Gastrocnemius medialis (tissue), 4 donors: ENCODE measurements at regions not wholly inside any gene's neighbourhood (a gene's known extent, or its start where the extent isn't known, plus 50 kb on each side); places are given as distances from the start of the nearest gene placed in this dataset.

Source experiments
- ATAC-seq, 2 donors: fragments of 150-250 bp; one replicate each; pipeline ENCODE4 v1.9.1; 2016
- DNase-seq, 2 donors: peaks; one replicate each; pipeline ENCODE4 v3.0.0-alpha.2; 2019
- H3K27ac ChIP-seq, 4 donors: fragments of 200-600 bp; sonication (generic); 1 replicate in 1 of 4; 2 replicates in 3 of 4; pipeline ENCODE4 v1.5.1; 2016 to 2018; ENCODE audit warnings: mild to moderate bottlenecking in 2 of 4, moderate library complexity in 1 of 4
- H3K27me3 ChIP-seq, 3 donors: fragments of 200-600 bp; sonication (generic) in 2 of 3; 1 replicate in 1 of 3; 2 replicates in 2 of 3; pipeline versions ENCODE4 v1.5.1 to v1.6.0; 2016 to 2019; ENCODE audit warnings: mild to moderate bottlenecking in 1 of 3, moderate library complexity in 1 of 3
- H3K36me3 ChIP-seq, 2 donors: fragments of 200-600 bp; sonication (generic) in 1 of 2; one replicate each; pipeline ENCODE4 v1.5.1; 2017 to 2018
- H3K4me1 ChIP-seq, 2 donors: fragments of 200-600 bp; sonication (generic) in 1 of 2; one replicate each; pipeline ENCODE4 v1.5.1; 2016 to 2017; ENCODE audit warnings: mild to moderate bottlenecking in 2 of 2
- H3K4me3 ChIP-seq, 4 donors: fragments of 200-600 bp; sonication (generic) in 3 of 4; 1 replicate in 1 of 4; 2 replicates in 3 of 4; pipeline ENCODE4 v1.5.1; 2016 to 2019; ENCODE audit warnings: mild to moderate bottlenecking in 2 of 4
- H3K9me3 ChIP-seq, 3 donors: fragments of 200-600 bp; sonication (generic) in 2 of 3; 1 replicate in 1 of 3; 2 replicates in 2 of 3; pipeline ENCODE4 v1.5.1; 2016 to 2019
- POLR2A ChIP-seq, 2 donors: fragments of 450-650 bp; IDR thresholded peaks; one replicate each; pipeline ENCODE4 v1.6.1; 2017; ENCODE audit warnings: antibody characterized with exemption in 2 of 2, mild to moderate bottlenecking in 2 of 2, moderate library complexity in 2 of 2
- in situ Hi-C, 4 donors: fragments of 200-750 bp; cut with MboI; loops; one replicate each; pipeline versions ENCODE4 v1.15.0 to v1.8.0; 2017; ENCODE audit warnings: low sequenced_read_pairs in 4 of 4
- intact Hi-C: fragments of 100-400 bp; cut with DNase I; formaldehyde crosslinking; loops from one replicate; pipeline ENCODE4 v1.15.1; 2023; ENCODE audit warnings: low total_unique reads
- TF ChIP-seq, protein P1 (sequence below), 5 experiments: fragments of 450-650 bp in 3 of 5; fragments of 200-600 bp in 2 of 5; sonication (generic) in 2 of 5; IDR thresholded peaks in 4 of 5; conservative IDR thresholded peaks in 1 of 5; 1 replicate in 4 of 5; 2 replicates in 1 of 5; pipeline ENCODE4 v1.5.1; 2016 to 2019; ENCODE audit warnings: antibody characterized with exemption in 5 of 5, mild to moderate bottlenecking in 3 of 5, moderate library complexity in 3 of 5

DNA sequence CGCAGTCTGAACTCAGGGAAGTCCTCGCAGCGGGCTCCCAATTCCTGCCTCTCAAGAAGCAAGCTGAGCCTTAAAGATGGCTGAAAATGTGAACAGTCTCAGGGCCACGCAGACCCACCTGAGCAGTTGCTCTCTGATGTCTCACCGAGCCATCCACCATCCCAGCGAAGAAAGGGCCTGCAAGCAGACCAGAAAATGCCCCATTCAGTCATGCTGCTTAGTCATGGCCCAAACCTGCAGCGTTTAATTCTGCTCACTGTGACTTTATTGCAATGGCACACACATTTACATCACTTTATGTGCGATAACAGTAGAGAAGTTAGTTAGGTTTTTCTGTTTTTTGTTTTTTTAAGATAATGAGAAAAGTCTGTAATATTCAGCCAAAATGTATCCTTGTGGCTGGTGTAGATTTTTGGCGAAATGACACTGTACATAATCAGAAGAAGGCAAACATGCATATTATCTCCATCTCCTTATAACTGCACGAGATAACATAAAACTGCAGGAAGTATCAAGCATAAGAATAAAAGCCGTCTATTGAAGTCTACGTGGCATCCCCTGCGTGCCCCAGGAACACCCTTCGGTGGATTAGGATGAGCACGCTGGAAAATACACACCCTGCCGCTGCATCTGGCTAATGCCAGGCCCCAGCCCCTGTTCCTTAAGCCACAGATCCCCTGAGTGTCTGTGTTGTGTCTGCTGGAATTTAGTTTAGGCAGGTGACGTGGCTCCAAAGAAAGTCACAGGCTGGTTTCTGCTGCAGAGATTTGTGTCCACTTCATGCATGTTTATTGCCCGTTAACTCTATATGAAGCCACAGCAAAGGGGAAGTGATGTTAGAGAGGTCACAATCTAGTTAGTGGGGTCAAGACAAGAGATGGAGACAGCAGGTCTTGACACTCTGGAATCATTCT lies 119.8 kb upstream of the IRF2BP2 start:
- Histone ChIP-seq H3K27me3 (no peaks in the 10 kb centered on the region), H3K4me3 (no peak overlapping the region), H3K9me3 (no peaks in the 10 kb centered on the region), H3K36me3 (no peaks in the 10 kb centered on the region), H3K27ac (no peak overlapping the region), H3K4me1 (peaks cover 38 to 47% of the 10 kb centered on the region in 2 donors)
- in situ Hi-C loops (loop anchor here (5.0 to 25.0 kb wide), 10 partner anchors 107 to 357 kb away; partner anchors contain the start of gene TARBP1 (in 1 of the 4)), intact Hi-C loops (no loop called here)
- TF ChIP-seq POLR2A (IDR thresholded peaks at IDR 0.05): no peak
- TF ChIP-seq, protein P1, sequence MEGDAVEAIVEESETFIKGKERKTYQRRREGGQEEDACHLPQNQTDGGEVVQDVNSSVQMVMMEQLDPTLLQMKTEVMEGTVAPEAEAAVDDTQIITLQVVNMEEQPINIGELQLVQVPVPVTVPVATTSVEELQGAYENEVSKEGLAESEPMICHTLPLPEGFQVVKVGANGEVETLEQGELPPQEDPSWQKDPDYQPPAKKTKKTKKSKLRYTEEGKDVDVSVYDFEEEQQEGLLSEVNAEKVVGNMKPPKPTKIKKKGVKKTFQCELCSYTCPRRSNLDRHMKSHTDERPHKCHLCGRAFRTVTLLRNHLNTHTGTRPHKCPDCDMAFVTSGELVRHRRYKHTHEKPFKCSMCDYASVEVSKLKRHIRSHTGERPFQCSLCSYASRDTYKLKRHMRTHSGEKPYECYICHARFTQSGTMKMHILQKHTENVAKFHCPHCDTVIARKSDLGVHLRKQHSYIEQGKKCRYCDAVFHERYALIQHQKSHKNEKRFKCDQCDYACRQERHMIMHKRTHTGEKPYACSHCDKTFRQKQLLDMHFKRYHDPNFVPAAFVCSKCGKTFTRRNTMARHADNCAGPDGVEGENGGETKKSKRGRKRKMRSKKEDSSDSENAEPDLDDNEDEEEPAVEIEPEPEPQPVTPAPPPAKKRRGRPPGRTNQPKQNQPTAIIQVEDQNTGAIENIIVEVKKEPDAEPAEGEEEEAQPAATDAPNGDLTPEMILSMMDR (IDR thresholded peaks at IDR 0.05 in 4 of 5, conservative IDR thresholded peaks at IDR 0.05 in 1 of 5): no peak
- no peak for DNase-seq
- ATAC-seq: no peak

DNA sequence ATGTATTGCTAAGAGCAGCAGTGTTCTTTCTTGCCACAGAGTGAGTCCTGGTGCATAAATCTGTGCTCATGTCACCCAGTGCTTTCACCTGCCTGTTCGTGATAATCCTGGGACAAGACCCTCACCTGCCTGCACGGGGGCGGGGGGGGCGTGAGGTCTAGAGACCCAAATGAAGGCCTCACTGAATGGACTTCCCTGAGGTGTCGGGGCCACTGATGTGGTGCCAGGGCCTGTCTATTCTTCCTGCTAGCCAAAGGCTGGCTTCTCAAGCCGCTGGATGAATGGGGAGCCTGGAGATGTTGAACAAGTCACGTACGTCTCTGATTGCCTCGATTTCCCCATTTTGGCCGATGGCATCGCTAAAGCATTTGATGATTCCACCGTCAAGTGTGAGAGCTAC lies 118.8 kb upstream of the IRF2BP2 start:
- no peaks in the 10 kb centered on the region for H3K9me3 ChIP-seq
- H3K27me3 ChIP-seq: no peaks in the 10 kb centered on the region
- in situ Hi-C loops: loop anchor here (5.0 to 25.0 kb wide), 10 partner anchors 109 to 359 kb away; partner anchors contain the start of gene TARBP1 (in 1 of the 4)
- H3K4me1 ChIP-seq: peaks cover 45 to 46% of the 10 kb centered on the region in 2 donors
- no peaks in the 10 kb centered on the region for H3K36me3 ChIP-seq
- DNase-seq: no peak
- peak overlapping the region; percentile 93 to 98 (median 96) for H3K27ac ChIP-seq
- no peak overlapping the region for H3K4me3 ChIP-seq
- no peak for ATAC-seq
- no peak for TF ChIP-seq POLR2A (IDR thresholded peaks at IDR 0.05)
- TF ChIP-seq, protein P1 (IDR thresholded peaks at IDR 0.05 in 4 of 5, conservative IDR thresholded peaks at IDR 0.05 in 1 of 5): no peak
- intact Hi-C loops: no loop called here

DNA sequence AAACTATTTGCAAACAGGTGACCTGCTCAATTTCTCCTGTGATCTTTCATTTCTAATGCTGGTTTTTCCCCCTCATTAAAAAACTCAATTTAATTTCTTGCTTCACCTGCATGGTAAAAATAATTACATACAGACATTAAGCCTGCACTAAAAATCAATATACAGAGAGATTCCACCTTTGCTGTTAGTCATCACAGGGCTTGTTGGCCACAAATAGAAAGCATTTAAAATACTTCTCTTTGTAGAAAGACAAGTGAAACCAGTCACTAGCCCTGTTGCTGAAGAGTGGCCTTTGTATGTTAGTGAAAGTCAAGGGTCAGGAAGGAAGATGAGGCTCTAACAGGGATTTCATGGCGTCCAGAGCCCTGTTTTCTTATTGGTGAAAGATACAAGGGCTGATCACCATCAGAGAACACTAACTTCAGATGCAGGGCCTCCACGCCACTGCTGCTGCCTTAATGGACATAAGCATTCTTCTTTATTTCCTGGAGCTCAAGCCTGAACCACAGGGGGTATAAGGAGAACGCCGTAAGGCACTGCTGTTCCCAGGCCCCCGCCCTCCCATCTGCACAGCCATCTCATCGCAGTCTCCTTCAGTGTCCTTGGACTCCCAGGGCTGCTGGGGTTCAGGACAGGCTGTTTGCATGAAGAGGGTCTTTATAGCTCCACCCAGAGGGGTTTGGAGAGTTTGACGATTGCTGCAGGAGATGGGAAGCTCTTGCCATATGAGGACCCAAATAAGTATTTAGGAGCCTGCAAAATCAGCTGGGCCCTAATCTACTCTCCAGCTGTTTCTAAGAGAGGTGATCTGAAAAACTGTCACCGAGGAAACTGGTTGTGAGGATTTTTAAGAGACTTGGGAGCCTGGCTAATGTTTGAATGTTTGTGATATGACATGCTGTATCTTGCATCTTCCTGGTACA lies 117.3 kb upstream of the IRF2BP2 start:
- peaks cover 60 to 61% of the 10 kb centered on the region in 2 donors for H3K4me1 ChIP-seq
- DNase-seq: no peak
- no peaks in the 10 kb centered on the region for H3K36me3 ChIP-seq
- ATAC-seq: no peak
- H3K27me3 ChIP-seq: no peaks in the 10 kb centered on the region
- in situ Hi-C loops: loop anchor here (5.0 to 25.0 kb wide), 10 partner anchors 110 to 360 kb away; partner anchors contain the start of gene TARBP1 (in 1 of the 4)
- no peaks in the 10 kb centered on the region for H3K9me3 ChIP-seq
- no peak overlapping the region for H3K4me3 ChIP-seq
- TF ChIP-seq, protein P1 (IDR thresholded peaks at IDR 0.05 in 4 of 5, conservative IDR thresholded peaks at IDR 0.05 in 1 of 5): no peak
- no peak for TF ChIP-seq POLR2A (IDR thresholded peaks at IDR 0.05)
- H3K27ac ChIP-seq: peak overlapping the region; percentile 93 to 98 (median 96)
- intact Hi-C loops: loop anchor here (2.0 kb wide), 1 partner anchor 28 kb away; no protein-coding TSS in a partner anchor

DNA sequence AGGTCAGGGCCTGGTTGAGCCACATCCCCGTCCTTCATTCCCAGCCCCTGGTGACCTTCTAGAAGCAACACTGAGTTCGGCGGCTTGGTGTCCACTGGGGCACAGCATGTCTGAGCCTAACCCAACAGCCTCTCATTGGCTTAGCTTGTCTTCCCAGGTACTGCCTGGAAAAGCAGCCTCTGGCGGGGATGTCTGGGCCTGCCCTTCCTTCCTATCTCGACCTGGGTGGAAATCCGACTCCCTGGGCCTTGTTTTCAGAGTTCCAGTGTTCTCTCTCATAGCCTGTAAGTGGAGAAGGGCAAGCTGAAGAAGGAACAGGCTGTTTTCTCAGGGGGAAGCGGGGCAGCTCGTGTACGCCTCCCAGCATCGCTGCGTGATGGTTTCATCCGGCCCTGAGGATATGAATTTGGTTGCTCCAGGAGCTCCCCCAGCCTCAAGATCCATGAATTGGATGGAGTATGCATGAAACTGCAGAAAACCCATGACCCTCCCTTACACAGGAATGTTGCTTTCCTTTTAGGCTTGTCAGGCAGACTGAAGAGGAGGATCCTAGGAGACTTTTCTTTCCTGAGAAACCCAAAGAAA lies 116.5 kb upstream of the IRF2BP2 start:
- peak in 1 of 2 donors; percentile 64 for TF ChIP-seq POLR2A (IDR thresholded peaks at IDR 0.05)
- TF ChIP-seq, protein P1 (IDR thresholded peaks at IDR 0.05 in 4 of 5, conservative IDR thresholded peaks at IDR 0.05 in 1 of 5): peak in 3 of 5 experiments; percentile 33 to 35 (median 34)
- in situ Hi-C loops: loop anchor here (5.0 to 25.0 kb wide), 10 partner anchors 111 to 361 kb away; partner anchors contain the start of gene TARBP1 (in 1 of the 4)
- H3K27me3 ChIP-seq: no peaks in the 10 kb centered on the region
- H3K4me3 ChIP-seq: no peak overlapping the region
- peaks cover 68% of the 10 kb centered on the region in 2 donors for H3K4me1 ChIP-seq
- intact Hi-C loops: loop anchor here (1.0 to 2.0 kb wide), 3 partner anchors 28 to 114 kb away; no protein-coding TSS in a partner anchor
- H3K9me3 ChIP-seq: no peaks in the 10 kb centered on the region
- H3K36me3 ChIP-seq: no peaks in the 10 kb centered on the region
- ATAC-seq (peak; percentile 47 to 59), DNase-seq (peak; percentile 85 to 90)
- H3K27ac ChIP-seq: peak overlapping the region; percentile 93 to 98 (median 96)
